T-helper 17 cell (primary cell): ENCODE measurements at regions not wholly inside any gene's neighbourhood (a gene's known extent, or its start where the extent isn't known, plus 50 kb on each side); places are given as distances from the start of the nearest gene placed in this dataset.

ENCODE experiments used
- ATAC-seq: fragments of 150-1000 bp; cut with Tn5 transposase; 2 replicates; pipeline ENCODE4 v1.10.0; 2021; ENCODE audit warnings: mild to moderate bottlenecking, moderate library complexity
- DNase-seq, 3 donors: peaks; one replicate each; pipeline versions ENCODE4 v3.0.0 to v3.0.0-alpha.2; 2020 to 2021
- H3K9me3 ChIP-seq: one replicate; pipeline ENCODE4 v1.7.0; 2013; ENCODE audit warnings: low read length, mild to moderate bottlenecking; ENCODE audit not compliant: control insufficient read depth, poor library complexity, severe bottlenecking
- H3K27ac Mint-ChIP-seq: one replicate; pipeline ENCODE4 v1.8.0; 2022; ENCODE audit warnings: mild to moderate bottlenecking, moderate library complexity, mixed read lengths
- H3K27me3 Mint-ChIP-seq: one replicate; pipeline ENCODE4 v1.8.0; 2022; ENCODE audit warnings: mixed read lengths
- H3K36me3 Mint-ChIP-seq: one replicate; pipeline ENCODE4 v1.8.0; 2022; ENCODE audit warnings: low read depth, mixed read lengths
- H3K4me1 Mint-ChIP-seq: one replicate; pipeline ENCODE4 v1.8.0; 2022; ENCODE audit warnings: mild to moderate bottlenecking, mixed read lengths
- H3K4me3 Mint-ChIP-seq: one replicate; pipeline ENCODE4 v1.8.0; 2022; ENCODE audit warnings: mild to moderate bottlenecking, moderate library complexity, mixed read lengths

GRCh38 chr4:135840781-135841180, 1639.2 kb upstream of the PABPC4L start:
- no peak for DNase-seq
- H3K4me1 Mint-ChIP-seq: no peaks in the 10 kb centered on the region
- H3K9me3 ChIP-seq: no peaks in the 10 kb centered on the region
- no peak for ATAC-seq
- no peak overlapping the region for H3K27ac Mint-ChIP-seq
- no peaks in the 10 kb centered on the region for H3K27me3 Mint-ChIP-seq
- H3K4me3 Mint-ChIP-seq: no peak overlapping the region
- H3K36me3 Mint-ChIP-seq: no peaks in the 10 kb centered on the region

- Mint-ChIP-seq H3K27ac (no peak overlapping the region), H3K36me3 (no peaks in the 10 kb centered on the region), H3K4me1 (no peaks in the 10 kb centered on the region), H3K4me3 (no peak overlapping the region), H3K27me3 (no peaks in the 10 kb centered on the region)
- H3K9me3 ChIP-seq: no peaks in the 10 kb centered on the region
- no peak for DNase-seq
- ATAC-seq: no peak
These were observed 1638.1 kb upstream of the PABPC4L start for GRCh38 chr4:135839712-135840111.

- Mint-ChIP-seq H3K27me3 (no peaks in the 10 kb centered on the region), H3K36me3 (no peaks in the 10 kb centered on the region), H3K4me1 (no peaks in the 10 kb centered on the region), H3K27ac (no peak overlapping the region), H3K4me3 (no peak overlapping the region)
- no peak for ATAC-seq
- no peaks in the 10 kb centered on the region for H3K9me3 ChIP-seq
- no peak for DNase-seq
These were observed 1637.3 kb upstream of the PABPC4L start for GRCh38 chr4:135838889-135839288.

- Mint-ChIP-seq H3K4me1 (no peaks in the 10 kb centered on the region), H3K27ac (no peak overlapping the region), H3K36me3 (no peaks in the 10 kb centered on the region), H3K27me3 (no peaks in the 10 kb centered on the region), H3K4me3 (no peak overlapping the region)
- ATAC-seq (no peak), DNase-seq (no peak)
- H3K9me3 ChIP-seq: no peaks in the 10 kb centered on the region
These were observed 1632.9 kb upstream of the PABPC4L start for GRCh38 chr4:135834471-135834870.

GRCh38 chr4:135833529-135833928, 1631.9 kb upstream of the PABPC4L start:
- no peak for ATAC-seq

GRCh38 chr4:135824759-135825296, 1623.2 kb upstream of the PABPC4L start:
- H3K4me1 Mint-ChIP-seq: no peaks in the 10 kb centered on the region
- ATAC-seq (no peak), DNase-seq (no peak)
- H3K27ac Mint-ChIP-seq: no peak overlapping the region
- H3K9me3 ChIP-seq: no peaks in the 10 kb centered on the region
- no peaks in the 10 kb centered on the region for H3K27me3 Mint-ChIP-seq
- no peak overlapping the region for H3K4me3 Mint-ChIP-seq
- no peaks in the 10 kb centered on the region for H3K36me3 Mint-ChIP-seq

More at GRCh38 chr4:135833529-135833928, 1631.9 kb upstream of the PABPC4L start:
- Mint-ChIP-seq H3K27me3 (no peaks in the 10 kb centered on the region), H3K4me1 (no peaks in the 10 kb centered on the region), H3K27ac (no peak overlapping the region), H3K36me3 (no peaks in the 10 kb centered on the region), H3K4me3 (no peak overlapping the region)
- no peaks in the 10 kb centered on the region for H3K9me3 ChIP-seq
- DNase-seq: no peak

GRCh38 chr4:135804785-135805184, 1603.2 kb upstream of the PABPC4L start:
- no peak overlapping the region for H3K27ac Mint-ChIP-seq
- no peaks in the 10 kb centered on the region for H3K36me3 Mint-ChIP-seq
- ATAC-seq (no peak), DNase-seq (no peak)
- no peaks in the 10 kb centered on the region for H3K4me1 Mint-ChIP-seq
- no peak overlapping the region for H3K4me3 Mint-ChIP-seq
- no peaks in the 10 kb centered on the region for H3K27me3 Mint-ChIP-seq
- no peaks in the 10 kb centered on the region for H3K9me3 ChIP-seq

- Mint-ChIP-seq H3K27me3 (no peaks in the 10 kb centered on the region), H3K4me1 (no peaks in the 10 kb centered on the region), H3K4me3 (no peak overlapping the region), H3K27ac (no peak overlapping the region), H3K36me3 (no peaks in the 10 kb centered on the region)
- ATAC-seq (no peak), DNase-seq (no peak)
- no peaks in the 10 kb centered on the region for H3K9me3 ChIP-seq
These were observed 1575.8 kb upstream of the PABPC4L start for GRCh38 chr4:135777361-135777760.

GRCh38 chr4:135775909-135776308, 1574.3 kb upstream of the PABPC4L start:
- DNase-seq (no peak), ATAC-seq (no peak)
- Mint-ChIP-seq H3K4me1 (no peaks in the 10 kb centered on the region), H3K4me3 (no peak overlapping the region), H3K36me3 (no peaks in the 10 kb centered on the region), H3K27me3 (no peaks in the 10 kb centered on the region), H3K27ac (no peak overlapping the region)
- H3K9me3 ChIP-seq: no peaks in the 10 kb centered on the region

- Mint-ChIP-seq H3K27ac (no peak overlapping the region), H3K4me3 (no peak overlapping the region), H3K4me1 (no peaks in the 10 kb centered on the region), H3K36me3 (no peaks in the 10 kb centered on the region), H3K27me3 (no peaks in the 10 kb centered on the region)
- H3K9me3 ChIP-seq: no peaks in the 10 kb centered on the region
- ATAC-seq: no peak
- DNase-seq: no peak
These were observed 1568.9 kb upstream of the PABPC4L start for GRCh38 chr4:135770505-135770904.

GRCh38 chr4:135744928-135745327, 1543.3 kb upstream of the PABPC4L start:
- DNase-seq: no peak
- Mint-ChIP-seq H3K27ac (no peak overlapping the region), H3K4me1 (no peaks in the 10 kb centered on the region), H3K4me3 (no peak overlapping the region), H3K27me3 (no peaks in the 10 kb centered on the region), H3K36me3 (no peaks in the 10 kb centered on the region)
- H3K9me3 ChIP-seq: no peaks in the 10 kb centered on the region
- ATAC-seq: no peak

- Mint-ChIP-seq H3K36me3 (no peaks in the 10 kb centered on the region), H3K27ac (no peak overlapping the region), H3K27me3 (no peaks in the 10 kb centered on the region), H3K4me3 (no peak overlapping the region), H3K4me1 (no peaks in the 10 kb centered on the region)
- DNase-seq (no peak), ATAC-seq (no peak)
- H3K9me3 ChIP-seq: no peaks in the 10 kb centered on the region
These were observed 1540.0 kb upstream of the PABPC4L start for GRCh38 chr4:135741583-135741982.

- no peaks in the 10 kb centered on the region for H3K27me3 Mint-ChIP-seq
- ATAC-seq (no peak), DNase-seq (no peak)
- no peak overlapping the region for H3K27ac Mint-ChIP-seq
- no peak overlapping the region for H3K4me3 Mint-ChIP-seq
- no peaks in the 10 kb centered on the region for H3K4me1 Mint-ChIP-seq
- H3K36me3 Mint-ChIP-seq: no peaks in the 10 kb centered on the region
- no peaks in the 10 kb centered on the region for H3K9me3 ChIP-seq
These were observed 1537.8 kb upstream of the PABPC4L start for GRCh38 chr4:135739354-135739753.

GRCh38 chr4:135735512-135735911, 1533.9 kb upstream of the PABPC4L start:
- no peaks in the 10 kb centered on the region for H3K27me3 Mint-ChIP-seq
- DNase-seq (no peak), ATAC-seq (no peak)
- H3K27ac Mint-ChIP-seq: no peak overlapping the region
- no peaks in the 10 kb centered on the region for H3K4me1 Mint-ChIP-seq
- no peak overlapping the region for H3K4me3 Mint-ChIP-seq
- H3K9me3 ChIP-seq: no peaks in the 10 kb centered on the region
- H3K36me3 Mint-ChIP-seq: no peaks in the 10 kb centered on the region
